ENCODE measurements at regions not wholly inside any gene's neighbourhood (a gene's known extent, or its start where the extent isn't known, plus 50 kb on each side); places are given as distances from the start of the nearest gene placed in this dataset.

GRCh38 chr16:63712725-63713124, 1409.1 kb downstream of the CDH11 start:
- no peaks in the 10 kb centered on the region for H3K36me3 ChIP-seq
- intact Hi-C loops (cut with DNase I): no loop called here

GRCh38 chr16:63703612-63704011, 1418.3 kb downstream of the CDH11 start:
- Histone ChIP-seq H3K9me3 (no peaks in the 10 kb centered on the region), H3K27me3 (no peaks in the 10 kb centered on the region), H3K4me3 (no peak overlapping the region), H3K27ac (no peak overlapping the region), H3K4me1 (no peaks in the 10 kb centered on the region), H3K36me3 (no peaks in the 10 kb centered on the region)
- intact Hi-C loops (cut with DNase I): no loop called here
- no peak for TF ChIP-seq CTCF (IDR thresholded peaks at IDR 0.05)
- DNase-seq (ENCODE audit: low spot score in 2 of 2): no peak

More at GRCh38 chr16:63712725-63713124, 1409.1 kb downstream of the CDH11 start:
- Histone ChIP-seq H3K9me3 (no peaks in the 10 kb centered on the region), H3K27ac (no peak overlapping the region), H3K27me3 (no peaks in the 10 kb centered on the region), H3K4me1 (no peaks in the 10 kb centered on the region), H3K4me3 (no peak overlapping the region)
- DNase-seq (ENCODE audit: low spot score in 2 of 2): no peak
- TF ChIP-seq CTCF (IDR thresholded peaks at IDR 0.05): no peak

GRCh38 chr16:63702981-63703590, 1418.8 kb downstream of the CDH11 start:
- no peak overlapping the region for H3K27ac ChIP-seq
- H3K4me3 ChIP-seq: no peak overlapping the region
- intact Hi-C loops (cut with DNase I): no loop called here
- no peak for DNase-seq (ENCODE audit: low spot score in 2 of 2)
- H3K9me3 ChIP-seq: no peaks in the 10 kb centered on the region
- no peaks in the 10 kb centered on the region for H3K27me3 ChIP-seq
- H3K4me1 ChIP-seq: no peaks in the 10 kb centered on the region
- H3K36me3 ChIP-seq: no peaks in the 10 kb centered on the region
- TF ChIP-seq CTCF (IDR thresholded peaks at IDR 0.05): no peak

- Histone ChIP-seq H3K4me1 (no peaks in the 10 kb centered on the region), H3K27ac (no peak overlapping the region), H3K36me3 (no peaks in the 10 kb centered on the region), H3K27me3 (no peaks in the 10 kb centered on the region), H3K4me3 (no peak overlapping the region), H3K9me3 (no peaks in the 10 kb centered on the region)
- intact Hi-C loops (cut with DNase I): no loop called here
- DNase-seq (ENCODE audit: low spot score in 2 of 2): no peak
- TF ChIP-seq CTCF (IDR thresholded peaks at IDR 0.05): no peak
Measured at GRCh38 chr16:63697736-63698135, 1424.1 kb downstream of the CDH11 start.

GRCh38 chr16:63695347-63695746, 1426.5 kb downstream of the CDH11 start:
- H3K27ac ChIP-seq: no peak overlapping the region
- no peaks in the 10 kb centered on the region for H3K4me1 ChIP-seq
- DNase-seq (ENCODE audit: low spot score in 2 of 2): no peak
- no peaks in the 10 kb centered on the region for H3K36me3 ChIP-seq
- no peaks in the 10 kb centered on the region for H3K27me3 ChIP-seq
- no peak overlapping the region for H3K4me3 ChIP-seq
- no peak for TF ChIP-seq CTCF (IDR thresholded peaks at IDR 0.05)
- H3K9me3 ChIP-seq: peaks cover 0 to 2% of the 10 kb centered on the region in 2 donors
- intact Hi-C loops (cut with DNase I): no loop called here

- Histone ChIP-seq H3K36me3 (no peaks in the 10 kb centered on the region), H3K4me3 (no peak overlapping the region), H3K27ac (no peak overlapping the region), H3K9me3 (peaks cover 0 to 9% of the 10 kb centered on the region in 2 donors), H3K27me3 (no peaks in the 10 kb centered on the region), H3K4me1 (no peaks in the 10 kb centered on the region)
- no peak for DNase-seq (ENCODE audit: low spot score in 2 of 2)
- intact Hi-C loops (cut with DNase I): no loop called here
- no peak for TF ChIP-seq CTCF (IDR thresholded peaks at IDR 0.05)
Measured at GRCh38 chr16:63690961-63691360, 1430.9 kb downstream of the CDH11 start.

Measured in ascending aorta (tissue), 2 donors.